Neural cell (in vitro differentiated cells): ENCODE measurements at regions not wholly inside any gene's neighbourhood (a gene's known extent, or its start where the extent isn't known, plus 50 kb on each side); places are given as distances from the start of the nearest gene placed in this dataset.

ENCODE experiments used
- EZH2 ChIP-seq: fragments of 200-600, 300-800 bp; shearing (Covaris generic), sonication (generic); IDR thresholded peaks from 2 replicates; pipeline ENCODE4 v1.6.1; 2014; ENCODE audit warnings: antibody characterized with exemption, low read length, borderline replicate concordance, mild to moderate bottlenecking; ENCODE audit not compliant: insufficient read depth, poor library complexity, severe bottlenecking
- POLR2AphosphoS5 ChIP-seq: IDR thresholded peaks from 2 replicates; pipeline ENCODE4 v1.6.1; 2012
- TF ChIP-seq, protein P1 (sequence below): fragments of 450-650 bp; IDR thresholded peaks from 2 replicates; pipeline ENCODE4 v1.5.1; 2014; ENCODE audit warnings: antibody characterized with exemption, mild to moderate bottlenecking, moderate library complexity; ENCODE audit not compliant: poor library complexity, severe bottlenecking
- TF ChIP-seq, protein P2 (sequence below): IDR thresholded peaks from 2 replicates; pipeline ENCODE4 v1.6.1; 2012; ENCODE audit warnings: borderline replicate concordance

DNA sequence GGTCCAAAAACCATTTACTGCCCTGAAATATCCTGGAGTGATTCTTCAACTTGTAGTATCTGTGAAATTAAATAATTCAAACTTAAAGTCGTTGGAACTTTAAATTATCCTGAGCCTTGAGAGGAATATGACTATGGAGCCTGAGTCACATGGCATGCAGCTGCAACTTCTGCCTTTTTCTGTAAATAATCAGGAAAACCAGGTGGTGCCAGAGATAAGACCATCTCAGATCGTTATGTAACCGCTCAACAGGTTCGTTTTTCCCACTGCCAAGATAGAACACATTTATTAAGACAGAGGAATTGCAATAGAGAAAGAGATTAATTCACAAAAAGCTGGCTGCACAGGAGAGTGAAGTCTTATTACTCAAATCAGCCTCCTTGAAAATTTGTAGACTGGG lies 876.5 kb downstream of the SUCLG1 start:
- TF ChIP-seq, protein P1, sequence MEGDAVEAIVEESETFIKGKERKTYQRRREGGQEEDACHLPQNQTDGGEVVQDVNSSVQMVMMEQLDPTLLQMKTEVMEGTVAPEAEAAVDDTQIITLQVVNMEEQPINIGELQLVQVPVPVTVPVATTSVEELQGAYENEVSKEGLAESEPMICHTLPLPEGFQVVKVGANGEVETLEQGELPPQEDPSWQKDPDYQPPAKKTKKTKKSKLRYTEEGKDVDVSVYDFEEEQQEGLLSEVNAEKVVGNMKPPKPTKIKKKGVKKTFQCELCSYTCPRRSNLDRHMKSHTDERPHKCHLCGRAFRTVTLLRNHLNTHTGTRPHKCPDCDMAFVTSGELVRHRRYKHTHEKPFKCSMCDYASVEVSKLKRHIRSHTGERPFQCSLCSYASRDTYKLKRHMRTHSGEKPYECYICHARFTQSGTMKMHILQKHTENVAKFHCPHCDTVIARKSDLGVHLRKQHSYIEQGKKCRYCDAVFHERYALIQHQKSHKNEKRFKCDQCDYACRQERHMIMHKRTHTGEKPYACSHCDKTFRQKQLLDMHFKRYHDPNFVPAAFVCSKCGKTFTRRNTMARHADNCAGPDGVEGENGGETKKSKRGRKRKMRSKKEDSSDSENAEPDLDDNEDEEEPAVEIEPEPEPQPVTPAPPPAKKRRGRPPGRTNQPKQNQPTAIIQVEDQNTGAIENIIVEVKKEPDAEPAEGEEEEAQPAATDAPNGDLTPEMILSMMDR: no peak
- TF ChIP-seq EZH2: no peak
- no peak for TF ChIP-seq POLR2AphosphoS5
- TF ChIP-seq, protein P2, sequence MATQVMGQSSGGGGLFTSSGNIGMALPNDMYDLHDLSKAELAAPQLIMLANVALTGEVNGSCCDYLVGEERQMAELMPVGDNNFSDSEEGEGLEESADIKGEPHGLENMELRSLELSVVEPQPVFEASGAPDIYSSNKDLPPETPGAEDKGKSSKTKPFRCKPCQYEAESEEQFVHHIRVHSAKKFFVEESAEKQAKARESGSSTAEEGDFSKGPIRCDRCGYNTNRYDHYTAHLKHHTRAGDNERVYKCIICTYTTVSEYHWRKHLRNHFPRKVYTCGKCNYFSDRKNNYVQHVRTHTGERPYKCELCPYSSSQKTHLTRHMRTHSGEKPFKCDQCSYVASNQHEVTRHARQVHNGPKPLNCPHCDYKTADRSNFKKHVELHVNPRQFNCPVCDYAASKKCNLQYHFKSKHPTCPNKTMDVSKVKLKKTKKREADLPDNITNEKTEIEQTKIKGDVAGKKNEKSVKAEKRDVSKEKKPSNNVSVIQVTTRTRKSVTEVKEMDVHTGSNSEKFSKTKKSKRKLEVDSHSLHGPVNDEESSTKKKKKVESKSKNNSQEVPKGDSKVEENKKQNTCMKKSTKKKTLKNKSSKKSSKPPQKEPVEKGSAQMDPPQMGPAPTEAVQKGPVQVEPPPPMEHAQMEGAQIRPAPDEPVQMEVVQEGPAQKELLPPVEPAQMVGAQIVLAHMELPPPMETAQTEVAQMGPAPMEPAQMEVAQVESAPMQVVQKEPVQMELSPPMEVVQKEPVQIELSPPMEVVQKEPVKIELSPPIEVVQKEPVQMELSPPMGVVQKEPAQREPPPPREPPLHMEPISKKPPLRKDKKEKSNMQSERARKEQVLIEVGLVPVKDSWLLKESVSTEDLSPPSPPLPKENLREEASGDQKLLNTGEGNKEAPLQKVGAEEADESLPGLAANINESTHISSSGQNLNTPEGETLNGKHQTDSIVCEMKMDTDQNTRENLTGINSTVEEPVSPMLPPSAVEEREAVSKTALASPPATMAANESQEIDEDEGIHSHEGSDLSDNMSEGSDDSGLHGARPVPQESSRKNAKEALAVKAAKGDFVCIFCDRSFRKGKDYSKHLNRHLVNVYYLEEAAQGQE: no peak
